ENCODE measurements at regions not wholly inside any gene's neighbourhood (a gene's known extent, or its start where the extent isn't known, plus 50 kb on each side); places are given as distances from the start of the nearest gene placed in this dataset.

- in situ Hi-C loops (cut with MboI; ENCODE audit: low sequenced_read_pairs, unreplicated experiment), result no loop called here
- DNase-seq (ENCODE audit: low spot score), result no peak
- no peak for TF ChIP-seq CTCF (IDR thresholded peaks at IDR 0.05; ENCODE audit: borderline replicate concordance, control extremely low read depth, extremely low read depth, insufficient read depth, missing control alignments)
These were observed 148.8 kb upstream of the SGO1 start for GRCh38 chr3:20334842-20335241.

- in situ Hi-C loops (cut with MboI; ENCODE audit: low sequenced_read_pairs, unreplicated experiment), result no loop called here
- no peak for TF ChIP-seq CTCF (IDR thresholded peaks at IDR 0.05; ENCODE audit: borderline replicate concordance, control extremely low read depth, extremely low read depth, insufficient read depth, missing control alignments)
- no peak for DNase-seq (ENCODE audit: low spot score)
These were observed 141.9 kb upstream of the SGO1 start for GRCh38 chr3:20327889-20328288.

GRCh38 chr3:20326541-20326940, 140.5 kb upstream of the SGO1 start:
- TF ChIP-seq CTCF (IDR thresholded peaks at IDR 0.05; ENCODE audit: borderline replicate concordance, control extremely low read depth, extremely low read depth, insufficient read depth, missing control alignments), result no peak
- in situ Hi-C loops (cut with MboI; ENCODE audit: low sequenced_read_pairs, unreplicated experiment), result no loop called here
- DNase-seq (ENCODE audit: low spot score), result no peak

- in situ Hi-C loops (cut with MboI; ENCODE audit: low sequenced_read_pairs, unreplicated experiment), result no loop called here
- no peak for DNase-seq (ENCODE audit: low spot score)
- no peak for TF ChIP-seq CTCF (IDR thresholded peaks at IDR 0.05; ENCODE audit: borderline replicate concordance, control extremely low read depth, extremely low read depth, insufficient read depth, missing control alignments)
These were observed 139.6 kb upstream of the SGO1 start for GRCh38 chr3:20325563-20325962.

GRCh38 chr3:20324664-20325478, 138.9 kb upstream of the SGO1 start:
- no peak for TF ChIP-seq CTCF (IDR thresholded peaks at IDR 0.05; ENCODE audit: borderline replicate concordance, control extremely low read depth, extremely low read depth, insufficient read depth, missing control alignments)
- in situ Hi-C loops (cut with MboI; ENCODE audit: low sequenced_read_pairs, unreplicated experiment), result no loop called here
- no peak for DNase-seq (ENCODE audit: low spot score)

- TF ChIP-seq CTCF (IDR thresholded peaks at IDR 0.05; ENCODE audit: borderline replicate concordance, control extremely low read depth, extremely low read depth, insufficient read depth, missing control alignments), result no peak
- no peak for DNase-seq (ENCODE audit: low spot score)
- in situ Hi-C loops (cut with MboI; ENCODE audit: low sequenced_read_pairs, unreplicated experiment), result no loop called here
These were observed 137.4 kb upstream of the SGO1 start for GRCh38 chr3:20323307-20323927.

All from GM13976 (cell line).